Smooth muscle cell (in vitro differentiated cells): ENCODE measurements at regions not wholly inside any gene's neighbourhood (a gene's known extent, or its start where the extent isn't known, plus 50 kb on each side); places are given as distances from the start of the nearest gene placed in this dataset.

Experiments
- DNase-seq: peaks from one replicate; lab custom pipeline; 2025; ENCODE audit not compliant: unreplicated experiment; lab: John Stamatoyannopoulos, UW
- H2AFZ ChIP-seq: fragments of 200-600 bp; sonication (generic); 2 replicates; pipeline ENCODE4 v1.6.0; 2016; ENCODE audit warnings: antibody characterized with exemption, low read depth, mild to moderate bottlenecking
- H3F3A ChIP-seq: fragments of 200-600 bp; sonication (generic); 2 replicates; pipeline ENCODE4 v1.6.0; 2017; ENCODE audit warnings: antibody characterized with exemption, low read depth
- H3K27ac ChIP-seq: fragments of 200-600 bp; sonication (generic); 2 replicates; pipeline ENCODE4 v1.5.1; 2016; ENCODE audit warnings: low read depth, mild to moderate bottlenecking
- H3K27me3 ChIP-seq: fragments of 200-600 bp; sonication (generic); 2 replicates; pipeline ENCODE4 v1.6.1; 2016; ENCODE audit warnings: low read depth, mild to moderate bottlenecking
- H3K36me3 ChIP-seq: fragments of 200-600 bp; sonication (generic); 2 replicates; pipeline ENCODE4 v1.5.1; 2016; ENCODE audit warnings: low read depth
- H3K4me1 ChIP-seq: fragments of 200-600 bp; sonication (generic); 2 replicates; pipeline ENCODE4 v1.5.1; 2016; ENCODE audit warnings: low read depth
- H3K4me2 ChIP-seq: fragments of 200-600 bp; sonication (generic); 2 replicates; pipeline ENCODE4 v1.6.0; 2016; ENCODE audit warnings: mild to moderate bottlenecking
- H3K4me3 ChIP-seq: fragments of 200-600 bp; sonication (generic); 2 replicates; pipeline ENCODE4 v1.5.1; 2016; ENCODE audit warnings: mild to moderate bottlenecking
- H3K79me2 ChIP-seq: fragments of 200-600 bp; sonication (generic); 2 replicates; pipeline ENCODE4 v1.6.0; 2016; ENCODE audit warnings: low read depth, mild to moderate bottlenecking
- H3K9ac ChIP-seq: fragments of 200-600 bp; sonication (generic); 2 replicates; pipeline ENCODE4 v1.6.0; 2016; ENCODE audit warnings: low read depth
- H3K9me3 ChIP-seq: fragments of 200-600 bp; sonication (generic); replicated peaks from 2 replicates; pipeline ENCODE4 v1.5.1; 2016; ENCODE audit warnings: low read depth
- H4K20me1 ChIP-seq: fragments of 200-600 bp; sonication (generic); 2 replicates; pipeline ENCODE4 v1.6.0; 2016; ENCODE audit warnings: low read depth
- WGBS: methylation state at CpG from one replicate; pipeline ENCODE4 v1.1.7; 2016; ENCODE audit warnings: low lambda C conversion rate; 5-methylcytosine and 5-hydroxymethylcytosine counted together
- TF ChIP-seq, protein P1 (sequence below): fragments of 200-600 bp; sonication (generic); IDR thresholded peaks from 2 replicates; pipeline ENCODE4 v1.5.1; 2017; ENCODE audit warnings: borderline replicate concordance, mild to moderate bottlenecking, antibody characterized with exemption; ENCODE audit not compliant: insufficient read depth, poor library complexity, severe bottlenecking

DNA sequence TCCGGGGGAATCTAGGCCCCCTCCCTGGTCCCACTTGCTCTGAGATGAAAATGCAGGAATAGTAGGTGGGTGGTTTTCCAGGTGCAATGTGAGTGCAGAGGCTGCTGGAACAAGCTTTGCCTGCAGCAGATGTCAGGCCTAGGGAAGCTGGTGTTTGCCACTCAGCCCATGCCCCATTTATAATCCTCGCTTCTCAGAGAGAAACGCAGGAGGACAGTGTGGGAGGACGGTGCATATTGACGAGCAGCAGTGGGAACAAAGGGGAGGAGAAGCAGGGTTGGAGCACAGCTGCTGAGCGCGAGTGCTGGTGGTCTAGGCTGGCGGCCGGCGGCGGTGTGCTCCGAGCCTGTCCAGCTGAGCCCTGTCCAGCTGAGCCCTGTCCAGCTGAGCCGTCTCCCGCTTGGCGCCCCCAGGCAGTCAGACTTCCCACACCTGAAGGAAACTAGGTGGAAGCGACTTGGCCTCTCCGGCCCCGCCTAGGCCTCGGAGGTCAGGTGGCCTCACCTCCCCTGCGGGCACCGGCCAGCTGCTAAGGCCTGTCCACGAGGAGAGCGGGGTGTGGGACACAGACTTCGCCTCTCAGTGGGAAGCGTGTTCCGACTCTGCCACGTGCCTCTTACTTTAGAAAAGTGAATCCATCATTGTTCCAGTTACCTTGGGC is 49.7 kb upstream of the FRMD1 start:
- TF ChIP-seq, protein P1, sequence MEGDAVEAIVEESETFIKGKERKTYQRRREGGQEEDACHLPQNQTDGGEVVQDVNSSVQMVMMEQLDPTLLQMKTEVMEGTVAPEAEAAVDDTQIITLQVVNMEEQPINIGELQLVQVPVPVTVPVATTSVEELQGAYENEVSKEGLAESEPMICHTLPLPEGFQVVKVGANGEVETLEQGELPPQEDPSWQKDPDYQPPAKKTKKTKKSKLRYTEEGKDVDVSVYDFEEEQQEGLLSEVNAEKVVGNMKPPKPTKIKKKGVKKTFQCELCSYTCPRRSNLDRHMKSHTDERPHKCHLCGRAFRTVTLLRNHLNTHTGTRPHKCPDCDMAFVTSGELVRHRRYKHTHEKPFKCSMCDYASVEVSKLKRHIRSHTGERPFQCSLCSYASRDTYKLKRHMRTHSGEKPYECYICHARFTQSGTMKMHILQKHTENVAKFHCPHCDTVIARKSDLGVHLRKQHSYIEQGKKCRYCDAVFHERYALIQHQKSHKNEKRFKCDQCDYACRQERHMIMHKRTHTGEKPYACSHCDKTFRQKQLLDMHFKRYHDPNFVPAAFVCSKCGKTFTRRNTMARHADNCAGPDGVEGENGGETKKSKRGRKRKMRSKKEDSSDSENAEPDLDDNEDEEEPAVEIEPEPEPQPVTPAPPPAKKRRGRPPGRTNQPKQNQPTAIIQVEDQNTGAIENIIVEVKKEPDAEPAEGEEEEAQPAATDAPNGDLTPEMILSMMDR: no peak
- no peaks in the 10 kb centered on the region for H3K79me2 ChIP-seq
- H3K27ac ChIP-seq: no peak overlapping the region
- WGBS: 96% methylated on average over 27 of the region's 27 CpGs
- H2AFZ ChIP-seq: no peak overlapping the region
- H3F3A ChIP-seq: peaks cover 13% of the 10 kb centered on the region
- H4K20me1 ChIP-seq: no peaks in the 10 kb centered on the region
- DNase-seq: no peak
- no peaks in the 10 kb centered on the region for H3K9me3 ChIP-seq
- no peak overlapping the region for H3K9ac ChIP-seq
- no peaks in the 10 kb centered on the region for H3K27me3 ChIP-seq
- peaks cover 20% of the 10 kb centered on the region for H3K4me1 ChIP-seq
- H3K4me2 ChIP-seq: no peak overlapping the region
- H3K4me3 ChIP-seq: no peak overlapping the region
- H3K36me3 ChIP-seq: no peaks in the 10 kb centered on the region
